Esophagus muscularis mucosa (tissue), 3 donors: ENCODE measurements at regions not wholly inside any gene's neighbourhood (a gene's known extent, or its start where the extent isn't known, plus 50 kb on each side); places are given as distances from the start of the nearest gene placed in this dataset.

Source experiments
- POLR2AphosphoS5 ChIP-seq, 2 donors: sonication (generic); formaldehyde crosslinking; IDR thresholded peaks; one replicate each; pipeline ENCODE4 v1.6.1; 2017; ENCODE audit warnings: antibody characterized with exemption in 2 of 2
- TF ChIP-seq, protein P1 (sequence below), 3 experiments: fragments of 200-600 bp in 2 of 3; fragments of 450-650 bp in 1 of 3; sonication (generic) in 2 of 3; IDR thresholded peaks; one replicate each; pipeline ENCODE4 v1.5.1; 2017 to 2019; ENCODE audit warnings: antibody characterized with exemption in 3 of 3, mild to moderate bottlenecking in 2 of 3, moderate library complexity in 1 of 3

DNA sequence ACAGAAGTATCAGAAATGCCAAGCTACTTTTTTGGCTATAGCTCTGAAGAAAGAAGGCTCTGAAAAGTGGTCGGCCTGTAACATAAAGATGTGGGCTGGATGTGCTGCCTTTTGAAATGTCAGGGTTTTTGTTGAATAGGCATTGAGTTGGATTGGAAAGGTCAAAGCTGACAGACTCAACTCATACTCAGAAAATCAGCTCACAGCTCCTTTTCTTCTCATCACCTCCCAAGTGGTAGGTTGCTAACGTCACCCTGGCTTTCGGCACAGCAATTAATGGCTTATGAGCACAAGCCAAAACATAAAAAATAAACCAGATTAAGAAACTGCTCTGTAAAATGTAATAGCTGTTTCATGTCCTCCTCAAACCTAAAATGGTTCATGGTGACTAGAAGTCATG, 68.3 kb downstream of the KCNF1 start:
- TF ChIP-seq, protein P1, sequence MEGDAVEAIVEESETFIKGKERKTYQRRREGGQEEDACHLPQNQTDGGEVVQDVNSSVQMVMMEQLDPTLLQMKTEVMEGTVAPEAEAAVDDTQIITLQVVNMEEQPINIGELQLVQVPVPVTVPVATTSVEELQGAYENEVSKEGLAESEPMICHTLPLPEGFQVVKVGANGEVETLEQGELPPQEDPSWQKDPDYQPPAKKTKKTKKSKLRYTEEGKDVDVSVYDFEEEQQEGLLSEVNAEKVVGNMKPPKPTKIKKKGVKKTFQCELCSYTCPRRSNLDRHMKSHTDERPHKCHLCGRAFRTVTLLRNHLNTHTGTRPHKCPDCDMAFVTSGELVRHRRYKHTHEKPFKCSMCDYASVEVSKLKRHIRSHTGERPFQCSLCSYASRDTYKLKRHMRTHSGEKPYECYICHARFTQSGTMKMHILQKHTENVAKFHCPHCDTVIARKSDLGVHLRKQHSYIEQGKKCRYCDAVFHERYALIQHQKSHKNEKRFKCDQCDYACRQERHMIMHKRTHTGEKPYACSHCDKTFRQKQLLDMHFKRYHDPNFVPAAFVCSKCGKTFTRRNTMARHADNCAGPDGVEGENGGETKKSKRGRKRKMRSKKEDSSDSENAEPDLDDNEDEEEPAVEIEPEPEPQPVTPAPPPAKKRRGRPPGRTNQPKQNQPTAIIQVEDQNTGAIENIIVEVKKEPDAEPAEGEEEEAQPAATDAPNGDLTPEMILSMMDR (IDR thresholded peaks at IDR 0.05): no peak
- TF ChIP-seq POLR2AphosphoS5 (IDR thresholded peaks at IDR 0.05): no peak
